ENCODE measurements at regions not wholly inside any gene's neighbourhood (a gene's known extent, or its start where the extent isn't known, plus 50 kb on each side); places are given as distances from the start of the nearest gene placed in this dataset.

DNA sequence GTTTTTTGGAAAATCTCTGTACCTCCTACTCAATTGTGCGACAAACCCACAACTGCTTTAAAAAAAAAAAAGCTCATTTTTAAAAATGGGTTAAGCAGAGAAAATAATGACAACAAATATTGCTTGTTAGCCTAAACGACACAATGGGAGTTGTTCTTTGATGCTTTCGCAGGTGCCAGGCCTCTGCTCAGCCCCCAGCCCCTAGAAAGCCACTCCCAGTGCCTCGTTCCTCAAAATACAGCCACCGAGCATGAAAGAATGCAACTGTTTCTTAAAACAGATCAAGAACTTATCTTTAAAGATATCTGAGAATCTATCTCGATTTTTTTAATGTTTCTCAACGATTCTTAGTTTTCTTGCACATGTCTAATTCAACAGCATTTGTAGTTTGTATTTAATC is 85.2 kb upstream of the PFKP start:
- H3K36me3 ChIP-seq (replicated peaks in 1 of 2; ENCODE audit: control insufficient read depth in 2 of 2, insufficient read depth in 2 of 2, low read length in 2 of 2), result no peaks in the 10 kb centered on the region
- H3K18ac ChIP-seq (ENCODE audit: low read length), result no peak overlapping the region
- H4K8ac ChIP-seq (ENCODE audit: low read depth, low read length), result no peak overlapping the region
- no peak overlapping the region for H4K91ac ChIP-seq (ENCODE audit: low read depth, low read length, poor library complexity)
- no CpG with 5 or more reads among the region's 7 CpGs for WGBS, 2 donors (ENCODE audit: extremely low coverage in 2 of 2, insufficient read length in 2 of 2, insufficient replicate concordance in 1 of 2)
- H3K9ac ChIP-seq (ENCODE audit: low read depth, low read length, poor library complexity), result no peak overlapping the region
- H2BK5ac ChIP-seq (ENCODE audit: low read length), result no peak overlapping the region
- H3K4me2 ChIP-seq (ENCODE audit: insufficient read depth, low read length, poor library complexity, severe bottlenecking), result no peak overlapping the region
- H3K14ac ChIP-seq (ENCODE audit: low read length), result no peak overlapping the region
- no peak overlapping the region for H3K23ac ChIP-seq (ENCODE audit: low read depth, low read length, poor library complexity)
- H3K4me1 ChIP-seq (ENCODE audit: control insufficient read depth in 2 of 2, insufficient read depth in 1 of 2, low read depth in 1 of 2, low read length in 2 of 2), result peaks cover 0 to 16% of the 10 kb centered on the region in 2 donors
- H2BK12ac ChIP-seq (ENCODE audit: low read length), result no peak overlapping the region
- DNase-seq (ENCODE audit: low spot score), result no peak
- no peak overlapping the region for H2AK5ac ChIP-seq (ENCODE audit: low read depth, low read length)
- H3K4me3 ChIP-seq (ENCODE audit: low read length in 2 of 2), result no peak overlapping the region
- no peak overlapping the region for H2BK120ac ChIP-seq (ENCODE audit: low read depth, low read length)
- no peaks in the 10 kb centered on the region for H3K27me3 ChIP-seq (ENCODE audit: control insufficient read depth in 3 of 3, insufficient read depth in 3 of 3, low read depth in 1 of 3, low read length in 3 of 3)
- no peak overlapping the region for H2BK15ac ChIP-seq (ENCODE audit: low read length)
- H3K79me1 ChIP-seq (ENCODE audit: low read depth, low read length), result no peaks in the 10 kb centered on the region
- no peaks in the 10 kb centered on the region for H3K9me3 ChIP-seq (replicated peaks in 1 of 2; ENCODE audit: control insufficient read depth in 2 of 2, insufficient read depth in 1 of 2, low read depth in 1 of 2, low read length in 2 of 2)
- H3K4ac ChIP-seq (ENCODE audit: low read length), result no peak overlapping the region
- H3K27ac ChIP-seq (replicated peaks; ENCODE audit: low read length), result no peak overlapping the region
- H2AFZ ChIP-seq (ENCODE audit: low read length), result no peak overlapping the region

DNA sequence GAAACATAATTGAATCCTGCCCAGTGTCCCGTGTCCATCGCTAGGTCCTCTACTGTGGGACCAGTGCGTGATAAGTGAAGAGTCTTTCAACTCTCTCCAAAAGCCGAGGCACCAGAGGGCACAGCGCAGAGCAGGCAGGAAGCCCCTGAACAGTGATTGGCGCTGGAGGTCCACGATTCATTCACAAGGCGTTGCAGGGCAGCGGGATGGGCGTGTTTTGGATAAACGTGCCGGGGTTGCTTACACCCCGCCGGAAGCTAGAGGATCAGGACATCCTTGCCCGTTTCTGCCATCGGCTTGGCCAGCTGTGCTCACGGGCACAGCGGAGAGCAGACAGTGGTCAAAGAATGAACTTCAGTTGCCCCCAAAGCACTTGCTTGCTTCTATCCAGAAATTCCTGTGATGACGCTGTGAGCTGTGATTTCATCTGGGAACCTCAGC is 86.0 kb upstream of the PFKP start:
- Histone ChIP-seq H3K9ac (ENCODE audit: low read depth, low read length, poor library complexity) (no peak overlapping the region), H3K27me3 (ENCODE audit: control insufficient read depth in 3 of 3, insufficient read depth in 3 of 3, low read depth in 1 of 3, low read length in 3 of 3) (no peaks in the 10 kb centered on the region), H2BK5ac (ENCODE audit: low read length) (no peak overlapping the region), H3K79me1 (ENCODE audit: low read depth, low read length) (no peaks in the 10 kb centered on the region), H4K8ac (ENCODE audit: low read depth, low read length) (no peak overlapping the region), H3K4me1 (ENCODE audit: control insufficient read depth in 2 of 2, insufficient read depth in 1 of 2, low read depth in 1 of 2, low read length in 2 of 2) (peaks cover 0 to 16% of the 10 kb centered on the region in 2 donors), H2BK120ac (ENCODE audit: low read depth, low read length) (no peak overlapping the region), H3K9me3 (replicated peaks in 1 of 2; ENCODE audit: control insufficient read depth in 2 of 2, insufficient read depth in 1 of 2, low read depth in 1 of 2, low read length in 2 of 2) (no peaks in the 10 kb centered on the region), H3K18ac (ENCODE audit: low read length) (peak overlapping the region; percentile 44), H3K4me3 (ENCODE audit: low read length in 2 of 2) (no peak overlapping the region), H2BK12ac (ENCODE audit: low read length) (no peak overlapping the region), H2BK15ac (ENCODE audit: low read length) (no peak overlapping the region), H2AFZ (ENCODE audit: low read length) (no peak overlapping the region), H4K91ac (ENCODE audit: low read depth, low read length, poor library complexity) (no peak overlapping the region), H2AK5ac (ENCODE audit: low read depth, low read length) (no peak overlapping the region), H3K14ac (ENCODE audit: low read length) (no peak overlapping the region), H3K4ac (ENCODE audit: low read length) (no peak overlapping the region), H3K36me3 (replicated peaks in 1 of 2; ENCODE audit: control insufficient read depth in 2 of 2, insufficient read depth in 2 of 2, low read length in 2 of 2) (no peaks in the 10 kb centered on the region), H3K27ac (replicated peaks; ENCODE audit: low read length) (no peak overlapping the region), H3K4me2 (ENCODE audit: insufficient read depth, low read length, poor library complexity, severe bottlenecking) (no peak overlapping the region), H3K23ac (ENCODE audit: low read depth, low read length, poor library complexity) (no peak overlapping the region)
- WGBS, 2 donors (ENCODE audit: extremely low coverage in 2 of 2, insufficient read length in 2 of 2, insufficient replicate concordance in 1 of 2), result no CpG with 5 or more reads among the region's 19 CpGs
- DNase-seq (ENCODE audit: low spot score), result no peak

DNA sequence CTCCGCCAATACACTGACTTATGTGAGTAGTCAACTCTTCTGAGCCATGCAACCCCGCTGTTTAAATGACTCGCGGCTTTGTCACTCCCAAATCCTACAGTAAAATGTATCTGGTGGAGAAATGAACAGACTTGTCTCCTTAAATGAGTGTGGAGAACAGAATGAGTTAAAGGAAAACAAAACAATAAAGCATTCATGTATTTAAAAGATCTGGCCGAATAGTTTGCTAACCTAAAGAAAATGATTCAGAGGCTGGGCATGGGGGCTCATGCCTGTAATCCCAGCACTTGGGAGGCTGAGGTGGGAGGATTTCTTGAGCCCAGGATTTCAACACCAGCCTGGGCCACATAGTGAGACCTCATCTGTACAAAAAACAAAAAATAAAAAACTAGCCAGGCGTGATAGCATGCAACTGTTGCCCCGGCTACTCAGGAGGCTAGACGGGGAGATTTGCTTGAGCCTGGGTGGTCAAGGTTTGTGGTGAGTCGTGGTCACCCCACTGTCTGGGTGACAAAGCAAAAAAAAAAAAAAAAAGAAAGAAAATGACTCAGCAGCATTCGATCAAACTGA is 86.5 kb upstream of the PFKP start:
- no peak overlapping the region for H2BK15ac ChIP-seq (ENCODE audit: low read length)
- no peaks in the 10 kb centered on the region for H3K79me1 ChIP-seq (ENCODE audit: low read depth, low read length)
- H3K4me2 ChIP-seq (ENCODE audit: insufficient read depth, low read length, poor library complexity, severe bottlenecking), result no peak overlapping the region
- no peak overlapping the region for H3K23ac ChIP-seq (ENCODE audit: low read depth, low read length, poor library complexity)
- H4K91ac ChIP-seq (ENCODE audit: low read depth, low read length, poor library complexity), result no peak overlapping the region
- no peaks in the 10 kb centered on the region for H3K9me3 ChIP-seq (replicated peaks in 1 of 2; ENCODE audit: control insufficient read depth in 2 of 2, insufficient read depth in 1 of 2, low read depth in 1 of 2, low read length in 2 of 2)
- DNase-seq (ENCODE audit: low spot score), result no peak
- H2BK120ac ChIP-seq (ENCODE audit: low read depth, low read length), result no peak overlapping the region
- H3K27ac ChIP-seq (replicated peaks; ENCODE audit: low read length), result no peak overlapping the region
- no peak overlapping the region for H3K4ac ChIP-seq (ENCODE audit: low read length)
- H3K36me3 ChIP-seq (replicated peaks in 1 of 2; ENCODE audit: control insufficient read depth in 2 of 2, insufficient read depth in 2 of 2, low read length in 2 of 2), result no peaks in the 10 kb centered on the region
- no peak overlapping the region for H3K18ac ChIP-seq (ENCODE audit: low read length)
- H3K4me1 ChIP-seq (ENCODE audit: control insufficient read depth in 2 of 2, insufficient read depth in 1 of 2, low read depth in 1 of 2, low read length in 2 of 2), result peaks cover 0 to 14% of the 10 kb centered on the region in 2 donors
- no peak overlapping the region for H2AK5ac ChIP-seq (ENCODE audit: low read depth, low read length)
- H2AFZ ChIP-seq (ENCODE audit: low read length), result no peak overlapping the region
- WGBS, 2 donors (ENCODE audit: extremely low coverage in 2 of 2, insufficient read length in 2 of 2, insufficient replicate concordance in 1 of 2), result no CpG with 5 or more reads among the region's 10 CpGs
- no peak overlapping the region for H3K4me3 ChIP-seq (ENCODE audit: low read length in 2 of 2)
- H4K8ac ChIP-seq (ENCODE audit: low read depth, low read length), result no peak overlapping the region
- H2BK12ac ChIP-seq (ENCODE audit: low read length), result no peak overlapping the region
- no peaks in the 10 kb centered on the region for H3K27me3 ChIP-seq (ENCODE audit: control insufficient read depth in 3 of 3, insufficient read depth in 3 of 3, low read depth in 1 of 3, low read length in 3 of 3)
- H3K9ac ChIP-seq (ENCODE audit: low read depth, low read length, poor library complexity), result no peak overlapping the region
- H3K14ac ChIP-seq (ENCODE audit: low read length), result no peak overlapping the region
- H2BK5ac ChIP-seq (ENCODE audit: low read length), result no peak overlapping the region

DNA sequence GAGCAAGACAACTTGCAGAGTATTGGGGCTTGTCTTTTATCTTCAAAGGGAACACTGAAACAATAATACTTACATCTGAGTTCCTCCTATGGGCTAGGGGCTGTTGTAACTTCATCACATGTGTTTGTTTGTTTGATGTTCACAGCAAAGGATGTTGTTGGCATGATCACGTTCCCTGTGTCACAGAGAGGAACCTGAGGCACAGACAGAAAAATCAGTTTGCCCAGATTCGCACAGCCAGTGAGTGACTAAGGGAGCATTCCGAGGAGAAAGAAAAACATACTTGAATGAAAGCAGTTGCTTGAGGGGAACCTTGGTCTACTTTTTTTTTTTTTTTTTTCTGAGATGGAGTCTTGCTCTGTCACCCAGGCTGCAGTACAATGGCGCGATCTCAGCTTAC is 87.2 kb upstream of the PFKP start:
- no peak for DNase-seq (ENCODE audit: low spot score)
- H3K4me3 ChIP-seq (ENCODE audit: low read length in 2 of 2), result no peak overlapping the region
- no peak overlapping the region for H3K4ac ChIP-seq (ENCODE audit: low read length)
- H2BK120ac ChIP-seq (ENCODE audit: low read depth, low read length), result no peak overlapping the region
- H2BK15ac ChIP-seq (ENCODE audit: low read length), result no peak overlapping the region
- no CpG with 5 or more reads among the region's 5 CpGs for WGBS, 2 donors (ENCODE audit: extremely low coverage in 2 of 2, insufficient read length in 2 of 2, insufficient replicate concordance in 1 of 2)
- no peak overlapping the region for H4K8ac ChIP-seq (ENCODE audit: low read depth, low read length)
- no peak overlapping the region for H2BK5ac ChIP-seq (ENCODE audit: low read length)
- no peaks in the 10 kb centered on the region for H3K79me1 ChIP-seq (ENCODE audit: low read depth, low read length)
- H3K27ac ChIP-seq (replicated peaks; ENCODE audit: low read length), result no peak overlapping the region
- no peaks in the 10 kb centered on the region for H3K36me3 ChIP-seq (replicated peaks in 1 of 2; ENCODE audit: control insufficient read depth in 2 of 2, insufficient read depth in 2 of 2, low read length in 2 of 2)
- no peaks in the 10 kb centered on the region for H3K27me3 ChIP-seq (ENCODE audit: control insufficient read depth in 3 of 3, insufficient read depth in 3 of 3, low read depth in 1 of 3, low read length in 3 of 3)
- no peak overlapping the region for H3K23ac ChIP-seq (ENCODE audit: low read depth, low read length, poor library complexity)
- H3K9me3 ChIP-seq (replicated peaks in 1 of 2; ENCODE audit: control insufficient read depth in 2 of 2, insufficient read depth in 1 of 2, low read depth in 1 of 2, low read length in 2 of 2), result no peaks in the 10 kb centered on the region
- H3K4me1 ChIP-seq (ENCODE audit: control insufficient read depth in 2 of 2, insufficient read depth in 1 of 2, low read depth in 1 of 2, low read length in 2 of 2), result peaks cover 0 to 7% of the 10 kb centered on the region in 2 donors
- H3K14ac ChIP-seq (ENCODE audit: low read length), result no peak overlapping the region
- H2AFZ ChIP-seq (ENCODE audit: low read length), result no peak overlapping the region
- no peak overlapping the region for H2BK12ac ChIP-seq (ENCODE audit: low read length)
- H2AK5ac ChIP-seq (ENCODE audit: low read depth, low read length), result no peak overlapping the region
- no peak overlapping the region for H3K18ac ChIP-seq (ENCODE audit: low read length)
- no peak overlapping the region for H3K9ac ChIP-seq (ENCODE audit: low read depth, low read length, poor library complexity)
- no peak overlapping the region for H4K91ac ChIP-seq (ENCODE audit: low read depth, low read length, poor library complexity)
- H3K4me2 ChIP-seq (ENCODE audit: insufficient read depth, low read length, poor library complexity, severe bottlenecking), result no peak overlapping the region
